Fibroblast of pulmonary artery (primary cell): ENCODE measurements at regions not wholly inside any gene's neighbourhood (a gene's known extent, or its start where the extent isn't known, plus 50 kb on each side); places are given as distances from the start of the nearest gene placed in this dataset.

Experiments used
- DNase-seq: peaks from one replicate; pipeline ENCODE4 v3.0.0-alpha.2; 2010; ENCODE audit warnings: low read depth
- H3K4me3 ChIP-seq: replicated peaks from 2 replicates; pipeline ENCODE4 v1.5.1; 2011; ENCODE audit warnings: low read depth, mild to moderate bottlenecking, control low read depth, low read length, moderate library complexity
- CTCF ChIP-seq: IDR thresholded peaks from 2 replicates; pipeline ENCODE4 v1.5.1; 2011; ENCODE audit warnings: mild to moderate bottlenecking, control low read depth, low read length, inconsistent platforms; ENCODE audit errors: missing control alignments

- no peak for TF ChIP-seq CTCF
- DNase-seq: no peak
- no peak overlapping the region for H3K4me3 ChIP-seq
These were observed 109.0 kb downstream of the SIK1 start for GRCh38 chr21:43317959-43318358.

- no peak overlapping the region for H3K4me3 ChIP-seq
- DNase-seq: no peak
- TF ChIP-seq CTCF: no peak
These were observed 109.6 kb downstream of the SIK1 start for GRCh38 chr21:43317254-43317748.

GRCh38 chr21:43316156-43316845, 110.6 kb downstream of the SIK1 start:
- no peak overlapping the region for H3K4me3 ChIP-seq
- TF ChIP-seq CTCF: no peak
- no peak for DNase-seq

GRCh38 chr21:43315244-43316137, 111.4 kb downstream of the SIK1 start:
- no peak for DNase-seq
- no peak for TF ChIP-seq CTCF
- no peak overlapping the region for H3K4me3 ChIP-seq

GRCh38 chr21:43313939-43314405, 113.0 kb downstream of the SIK1 start:
- no peak for DNase-seq
- TF ChIP-seq CTCF: no peak
- no peak overlapping the region for H3K4me3 ChIP-seq

GRCh38 chr21:43313221-43313938, 113.6 kb downstream of the SIK1 start:
- no peak for TF ChIP-seq CTCF

More at GRCh38 chr21:43313221-43313938, 113.6 kb downstream of the SIK1 start:
- no peak for DNase-seq
- no peak overlapping the region for H3K4me3 ChIP-seq
